Astrocyte of the hippocampus (primary cell): ENCODE measurements at regions not wholly inside any gene's neighbourhood (a gene's known extent, or its start where the extent isn't known, plus 50 kb on each side); places are given as distances from the start of the nearest gene placed in this dataset.

ENCODE experiments used
- DNase-seq: peaks from one replicate; pipeline ENCODE4 v3.0.0; 2011; ENCODE audit warnings: low read depth, low spot score

DNA sequence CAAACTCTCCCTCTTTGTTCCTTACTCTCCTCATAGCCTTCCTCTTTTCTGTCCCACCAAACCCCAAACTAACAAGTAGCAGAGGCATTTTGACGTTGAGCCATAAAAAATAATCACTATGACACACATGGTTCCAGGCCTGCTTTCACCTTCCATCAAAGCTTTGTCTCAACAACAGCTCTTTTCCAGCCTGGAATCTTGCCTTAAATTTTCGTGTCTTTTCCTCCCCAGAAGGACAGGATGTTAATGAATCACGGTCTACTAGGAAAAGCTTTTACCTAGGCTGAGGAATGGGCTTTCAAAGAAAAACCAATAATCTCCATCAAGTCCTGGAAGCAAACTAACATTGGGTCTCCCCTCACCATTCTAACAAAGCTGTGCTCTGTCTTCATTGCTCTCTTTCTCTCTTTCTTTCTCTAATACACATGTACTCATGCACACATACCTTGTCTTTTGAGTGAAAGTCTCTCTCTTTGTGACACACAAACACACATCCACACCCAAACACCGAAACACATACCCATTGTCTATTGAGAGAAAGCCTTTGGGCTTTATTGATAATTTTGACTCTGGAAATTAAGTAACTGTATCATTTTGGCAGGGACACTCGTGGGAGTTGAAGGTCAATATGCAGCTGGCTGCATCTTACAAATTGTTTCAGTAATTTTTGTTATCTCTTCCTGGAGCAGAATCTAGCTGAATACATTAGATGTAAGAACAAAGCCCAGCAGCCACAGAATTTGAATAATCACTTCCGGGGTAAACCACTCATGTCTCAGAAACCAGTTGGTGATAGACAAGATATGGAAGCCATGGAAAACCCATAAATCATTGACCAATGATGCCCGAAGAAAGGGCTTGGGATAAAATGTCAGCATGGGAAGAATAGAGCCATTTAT lies 107.4 kb upstream of the SLC4A7 start:
- DNase-seq = peak; percentile 50

DNA sequence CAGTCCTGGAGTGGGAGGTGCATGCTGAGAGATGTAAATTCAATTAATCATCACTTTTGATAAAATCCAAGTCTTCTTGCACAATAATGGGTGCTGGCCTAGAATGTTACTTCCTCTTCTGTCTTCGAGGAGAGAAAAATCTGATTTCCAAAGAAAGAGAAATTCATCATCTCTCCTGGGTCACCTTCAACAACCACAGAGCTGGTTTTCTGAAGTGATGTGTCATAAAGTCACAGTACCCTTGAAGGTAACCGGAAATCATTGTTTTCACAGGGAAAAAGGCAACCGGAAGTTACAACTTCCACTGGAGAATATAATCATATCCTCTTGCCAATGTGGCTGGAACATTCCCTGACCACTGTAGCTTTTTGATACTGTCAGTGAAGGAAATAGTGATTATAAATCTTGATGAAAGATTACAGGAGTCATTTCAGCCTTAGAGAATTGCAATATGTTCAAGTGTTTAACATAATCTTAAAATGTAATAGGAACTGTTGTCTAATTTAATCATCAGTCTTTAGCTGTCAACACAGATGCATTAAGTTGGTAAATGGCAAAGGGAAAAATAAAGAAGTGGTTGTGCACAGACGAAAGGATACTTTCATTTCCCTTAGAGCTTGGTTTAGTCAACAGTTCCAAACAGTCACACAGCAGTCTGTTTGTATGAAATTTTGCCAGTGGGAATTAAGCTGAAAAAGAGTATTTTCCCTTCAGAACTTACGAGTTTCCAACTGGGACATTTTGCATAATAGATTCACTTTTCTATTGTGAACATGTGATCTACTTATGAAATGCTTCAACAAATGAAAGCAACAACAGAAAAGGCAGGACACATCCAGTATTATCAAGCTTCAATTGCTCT lies 106.5 kb upstream of the SLC4A7 start:
- no peak for DNase-seq

DNA sequence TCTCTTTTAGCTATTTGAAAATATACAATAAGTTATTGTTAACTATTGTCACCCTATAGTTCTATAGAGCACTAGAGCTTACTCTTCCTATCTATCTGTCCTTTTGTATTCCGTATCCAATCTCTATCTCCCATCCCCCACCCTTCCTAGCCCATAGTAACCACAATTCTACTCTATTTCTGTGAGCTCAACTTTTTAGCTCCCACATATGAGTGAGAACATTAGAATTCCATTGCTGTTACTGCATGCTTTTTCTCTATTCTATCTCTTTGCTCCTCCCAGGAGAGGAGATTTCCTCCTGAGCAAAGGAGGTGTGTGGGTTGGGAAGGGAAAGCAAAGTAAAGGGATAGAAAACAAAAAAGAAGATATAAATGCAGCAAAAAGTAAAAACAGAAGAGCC lies 105.6 kb upstream of the SLC4A7 start:
- peak; percentile 59 for DNase-seq

DNA sequence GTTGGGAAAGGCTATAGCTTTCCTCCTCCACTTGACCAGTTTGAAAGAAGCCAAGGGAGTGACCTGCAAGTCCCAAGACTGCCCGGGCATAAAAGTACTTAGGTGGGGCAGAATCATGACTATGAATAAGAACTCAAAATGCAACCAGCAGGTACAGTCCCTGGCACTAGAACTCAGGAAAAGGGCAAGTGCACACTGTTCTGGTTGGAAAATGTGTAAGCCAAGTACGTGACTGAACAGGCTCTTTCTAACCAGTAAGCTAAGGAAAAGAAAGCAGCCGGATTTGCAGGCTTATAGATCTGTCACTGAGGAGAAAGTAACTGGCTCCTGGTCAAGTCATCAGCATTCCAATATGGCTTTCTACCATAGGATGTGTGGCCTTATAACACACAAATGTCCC lies 101.2 kb upstream of the SLC4A7 start:
- DNase-seq = no peak

DNA sequence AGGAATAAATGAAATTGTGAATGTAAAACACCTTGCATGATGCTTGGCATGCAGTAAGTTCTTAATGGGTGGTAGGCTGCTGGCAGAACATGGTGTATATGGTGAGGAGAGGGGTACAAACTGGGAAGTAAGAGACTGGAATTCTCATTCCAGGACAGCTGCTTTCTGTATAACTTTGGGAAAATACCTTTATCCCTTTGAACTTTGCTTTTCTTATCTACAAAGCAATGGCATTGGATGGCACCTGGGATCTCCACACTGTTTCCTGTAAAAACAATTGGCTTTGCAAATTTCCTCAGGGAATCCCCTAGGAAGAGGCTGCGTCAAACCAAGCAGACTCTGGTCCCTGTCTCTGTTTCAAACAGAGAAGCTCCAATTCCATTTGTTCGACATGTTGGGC lies 100.7 kb upstream of the SLC4A7 start:
- DNase-seq = no peak

DNA sequence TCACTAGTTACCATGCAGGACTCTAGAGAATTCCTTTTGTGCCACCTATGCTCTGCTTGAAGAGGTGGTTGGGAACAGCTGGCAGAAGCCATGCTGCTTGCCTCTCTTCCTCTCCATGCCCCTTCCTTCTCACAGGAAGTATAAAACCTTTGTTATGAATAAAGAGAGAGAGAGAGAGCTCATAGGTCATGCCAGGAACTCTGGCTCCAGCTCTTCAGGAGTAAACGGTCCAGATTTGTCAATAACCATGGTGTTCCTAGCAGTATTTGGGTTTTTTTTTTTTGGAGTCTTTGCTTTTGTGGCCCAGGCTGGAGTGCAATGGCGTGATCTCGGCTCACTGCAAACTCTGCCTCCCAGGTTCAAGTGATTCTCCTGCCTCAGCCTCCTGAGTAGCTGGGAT lies 97.7 kb upstream of the SLC4A7 start:
- DNase-seq = no peak

DNA sequence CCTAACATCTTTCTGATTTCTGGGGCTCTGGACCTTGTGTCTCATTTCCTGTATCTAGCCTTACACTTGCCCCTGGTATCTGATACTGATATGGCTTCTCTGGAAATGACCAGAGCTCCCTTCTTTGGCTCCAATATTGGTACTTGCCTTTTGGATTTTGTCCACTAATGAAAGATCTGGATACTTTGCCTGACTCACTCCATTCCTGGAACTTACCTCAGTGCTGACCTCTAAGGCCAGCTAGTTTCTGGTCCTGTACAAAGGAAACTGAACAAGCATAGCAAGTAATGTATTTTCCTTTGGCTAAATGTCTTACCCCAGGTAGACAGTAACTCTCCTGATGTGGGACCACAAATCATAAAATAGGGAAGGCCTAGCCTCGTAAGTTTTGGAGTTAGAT lies 93.8 kb upstream of the SLC4A7 start:
- no peak for DNase-seq

DNA sequence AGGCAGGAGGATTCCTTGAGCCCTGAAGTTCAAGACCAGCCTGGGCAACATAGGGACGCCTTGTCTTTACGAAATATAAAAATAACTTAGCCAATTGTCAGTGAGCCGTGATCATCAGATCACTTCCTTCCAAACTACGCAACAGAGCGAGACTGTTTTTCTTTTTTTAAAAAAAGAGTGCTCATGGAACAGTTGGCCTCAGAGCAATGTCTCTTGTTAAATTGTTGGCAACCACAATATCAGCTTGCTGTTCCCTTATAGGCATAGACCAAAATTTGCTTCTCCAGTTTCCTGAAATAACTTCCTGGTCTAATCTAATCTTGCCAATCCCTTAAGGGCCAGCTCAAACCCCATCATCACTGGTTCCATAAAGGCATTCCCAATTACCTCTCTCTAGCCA lies 93.3 kb upstream of the SLC4A7 start:
- no peak for DNase-seq

DNA sequence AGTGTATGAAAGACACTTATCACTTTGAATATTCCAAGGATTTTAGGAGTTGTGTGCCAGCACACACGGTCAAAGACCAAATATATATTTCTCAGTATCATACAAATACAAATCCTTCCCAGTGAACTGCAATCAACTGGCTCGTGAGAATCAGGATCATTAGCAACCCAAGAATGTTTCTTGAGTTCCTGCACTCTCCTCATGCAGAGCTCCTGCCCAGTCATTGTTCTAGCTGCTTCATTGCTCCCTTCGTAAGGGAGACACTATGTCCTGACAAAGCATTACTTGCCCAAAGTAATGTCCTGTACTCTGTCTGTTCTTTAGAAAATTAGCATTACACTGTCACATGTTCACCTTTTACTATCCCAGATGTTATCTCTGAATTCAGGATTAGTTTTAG lies 92.0 kb upstream of the SLC4A7 start:
- no peak for DNase-seq

DNA sequence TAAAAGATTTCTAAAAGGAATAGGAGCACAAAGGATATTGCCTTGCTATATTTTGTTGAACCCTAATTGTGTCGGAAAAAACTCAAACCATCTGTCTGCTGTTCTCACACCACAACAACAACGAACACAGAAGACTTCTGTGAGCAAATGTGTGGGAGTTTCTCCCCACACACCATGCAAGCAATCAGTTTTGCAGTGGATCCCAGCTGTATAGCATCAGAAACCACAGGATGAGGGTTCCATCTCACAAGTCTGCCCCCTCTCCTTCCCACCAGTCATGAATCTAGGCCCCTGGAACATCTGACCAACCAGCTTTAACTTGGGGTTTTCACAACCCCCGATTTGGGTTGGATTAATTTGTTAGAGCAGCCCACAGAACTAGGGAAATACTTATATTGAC lies 91.3 kb upstream of the SLC4A7 start:
- no peak for DNase-seq

DNA sequence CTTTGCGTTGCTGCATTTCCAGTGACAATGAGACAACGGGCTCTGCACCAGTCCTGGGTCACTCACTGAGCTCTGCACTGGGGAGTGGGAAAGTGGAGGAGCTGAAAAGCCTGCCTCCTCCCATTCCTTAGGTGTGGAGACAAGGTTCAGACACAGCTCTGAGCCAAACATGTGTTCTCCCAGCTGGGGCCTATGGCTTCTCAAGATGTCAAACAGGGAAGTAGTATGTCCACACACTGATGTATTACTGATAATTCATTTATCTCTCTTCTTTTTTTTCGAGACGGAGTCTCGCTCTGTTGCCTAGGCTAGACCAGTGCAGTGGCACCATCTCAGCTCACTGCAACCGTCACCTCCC lies 90.2 kb upstream of the SLC4A7 start:
- DNase-seq = no peak

DNA sequence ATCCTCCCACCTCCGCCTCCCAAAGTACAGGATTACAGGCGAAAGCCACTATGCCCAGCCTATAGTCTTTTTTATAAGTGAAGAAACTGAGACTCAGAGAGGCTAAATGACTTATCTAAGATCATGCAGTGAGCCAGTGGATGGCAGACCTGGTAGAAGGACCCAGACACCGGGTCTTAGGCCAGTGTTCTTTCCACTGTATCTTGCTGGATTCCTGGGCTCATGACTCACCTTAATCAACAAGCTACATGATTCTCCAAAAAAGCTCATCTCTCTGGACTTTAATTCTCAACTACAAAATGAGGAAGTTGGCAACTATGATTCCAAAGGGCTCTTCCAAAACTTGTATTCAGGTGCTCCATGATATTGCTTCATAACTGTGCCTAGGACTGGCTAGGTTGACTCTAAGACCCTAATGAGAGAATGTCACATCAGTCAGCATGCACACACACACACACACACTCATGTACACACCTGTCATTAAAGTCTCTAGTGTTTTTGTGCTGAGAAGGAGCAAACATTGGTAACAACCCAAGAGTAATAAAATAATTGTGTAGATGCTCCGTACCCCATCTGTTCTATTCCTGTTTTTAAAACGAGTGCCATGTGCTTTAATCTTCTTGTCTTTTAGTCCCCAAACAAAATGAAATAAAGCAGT lies 89.7 kb upstream of the SLC4A7 start:
- DNase-seq = no peak

DNA sequence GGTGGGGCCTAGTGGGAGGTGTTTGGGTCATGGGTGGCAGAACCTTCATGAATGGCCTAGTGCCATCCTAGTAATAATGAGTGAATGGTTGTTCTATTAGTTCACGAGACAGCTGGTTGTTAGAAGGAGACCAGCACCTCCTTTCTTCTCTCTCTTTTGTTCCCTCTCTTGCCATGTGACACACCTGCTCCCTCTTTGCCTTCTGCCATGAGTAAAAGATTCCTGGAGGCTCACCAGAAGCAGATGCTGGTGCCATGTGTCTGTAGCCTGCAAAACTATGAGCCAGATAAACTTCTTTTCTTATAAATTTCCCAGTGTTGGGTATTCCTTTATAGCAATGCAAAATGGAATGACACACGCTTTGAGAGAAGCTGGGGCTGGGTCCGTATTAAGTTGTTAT lies 89.0 kb upstream of the SLC4A7 start:
- no peak for DNase-seq

DNA sequence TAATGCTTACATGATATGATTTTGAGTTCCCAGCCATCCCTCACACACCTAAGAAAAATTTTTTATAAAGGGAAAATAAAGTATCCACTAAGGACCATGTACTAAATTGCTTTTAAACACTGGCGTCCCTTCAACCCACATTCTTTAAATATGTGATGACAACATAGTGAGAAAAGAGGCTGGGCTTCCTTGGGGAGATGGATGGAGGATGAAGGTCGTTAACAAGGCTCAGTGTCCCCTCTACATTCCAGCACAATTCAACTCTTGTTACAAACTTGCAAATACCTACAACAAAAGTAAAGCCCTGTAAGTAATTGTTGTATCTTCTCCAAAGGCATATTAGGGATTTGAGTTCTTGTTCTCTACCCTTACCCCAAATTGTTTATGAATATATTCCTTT lies 87.2 kb upstream of the SLC4A7 start:
- DNase-seq = no peak

DNA sequence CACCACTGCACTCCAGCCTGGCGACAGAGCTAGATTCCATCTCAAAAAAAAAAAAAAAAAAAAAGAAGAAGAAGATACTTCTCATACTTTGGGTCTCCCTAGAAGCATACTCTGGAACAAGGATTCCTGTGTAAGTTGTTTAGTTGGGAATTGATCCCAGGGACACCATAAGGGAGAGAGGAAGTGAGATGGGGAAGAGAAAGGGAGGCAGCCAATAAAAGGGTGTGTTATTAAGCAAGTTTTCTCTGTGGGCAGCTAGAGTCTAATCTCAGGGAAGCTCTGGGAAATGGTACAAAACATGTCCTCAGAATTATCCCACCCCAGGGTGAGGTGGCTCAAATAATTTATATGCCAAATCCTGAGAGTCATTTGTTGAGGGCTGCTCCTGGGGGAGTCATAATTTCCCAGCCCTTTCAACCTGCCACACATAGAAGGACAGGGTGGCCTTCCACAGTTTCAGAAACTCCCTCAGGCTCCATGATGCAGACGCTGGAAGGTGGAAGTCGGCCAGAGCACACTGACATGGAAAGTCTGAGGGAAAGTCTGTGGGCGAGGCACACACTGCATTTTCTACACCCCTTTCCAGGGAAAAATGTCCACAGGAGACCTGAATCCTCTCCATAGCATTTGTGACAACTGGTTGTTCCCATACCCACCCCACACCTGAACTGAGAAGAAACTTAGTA lies 86.4 kb upstream of the SLC4A7 start:
- DNase-seq = no peak

DNA sequence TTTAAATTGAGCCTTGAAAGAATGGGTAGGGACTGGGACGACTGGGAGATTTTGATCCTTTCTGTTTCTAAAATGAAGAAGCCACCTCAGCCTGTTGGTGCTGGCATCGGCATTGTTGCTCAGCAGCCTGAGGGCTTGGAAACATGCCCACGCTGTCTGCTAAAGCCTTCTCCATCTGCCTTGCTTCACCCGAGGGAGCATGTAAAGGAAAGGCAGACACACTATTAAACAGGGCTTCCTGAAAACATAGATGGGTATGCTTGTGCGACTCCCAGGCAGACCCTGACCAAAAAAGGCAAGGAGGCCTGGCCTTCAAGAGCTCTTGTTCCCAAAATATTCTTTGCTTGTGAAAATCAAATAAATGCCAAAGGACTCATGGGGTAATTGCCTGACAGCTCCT lies 84.2 kb upstream of the SLC4A7 start:
- peak; percentile 72 for DNase-seq

DNA sequence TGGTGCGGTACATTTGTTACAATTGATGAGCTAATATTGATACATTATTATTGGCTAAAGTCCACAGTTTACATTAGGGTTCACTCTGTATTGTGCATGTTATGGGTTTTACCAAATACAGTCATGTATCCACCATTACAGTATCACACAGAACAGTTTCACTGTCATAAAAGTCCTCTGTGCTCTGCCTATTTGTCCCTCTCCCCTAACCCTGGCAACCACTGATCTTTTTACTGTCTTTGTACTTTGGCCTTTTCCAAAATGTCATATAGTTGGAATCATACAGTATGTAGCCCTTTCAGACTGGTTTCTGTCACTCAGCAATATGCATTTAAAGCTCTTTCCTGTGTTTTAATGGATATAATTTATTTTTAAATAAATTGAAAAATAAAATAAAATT lies 83.1 kb upstream of the SLC4A7 start:
- no peak for DNase-seq

DNA sequence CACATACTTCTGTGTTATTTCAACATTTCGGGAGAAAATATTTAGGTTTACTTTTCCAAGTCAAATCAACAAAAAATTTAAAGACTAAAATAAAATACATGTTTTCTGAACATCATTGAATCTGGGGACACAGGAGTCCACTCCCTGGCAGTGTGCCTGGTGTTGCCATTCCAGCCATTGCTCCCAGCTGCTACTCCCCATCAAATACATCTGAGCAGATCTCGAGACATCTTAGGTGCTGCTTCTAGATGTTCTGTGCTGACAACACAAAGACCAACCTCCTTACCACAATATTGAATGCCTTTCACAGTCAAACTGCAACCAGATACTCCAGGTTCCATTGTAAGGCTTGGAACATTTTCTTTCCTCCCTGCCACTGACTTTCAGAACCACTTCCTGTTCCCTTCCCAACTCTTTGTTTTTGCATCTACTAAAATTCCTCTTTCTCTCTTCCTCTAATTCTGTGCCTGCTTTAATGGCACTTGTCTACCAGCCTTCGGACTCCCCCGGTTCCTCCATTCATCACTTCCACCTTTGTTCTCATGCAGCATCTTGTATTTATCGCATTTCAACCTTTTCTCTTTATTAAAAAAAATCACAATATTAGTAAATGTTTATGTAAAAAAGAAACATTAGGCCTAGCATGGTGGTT lies 81.1 kb upstream of the SLC4A7 start:
- no peak for DNase-seq

DNA sequence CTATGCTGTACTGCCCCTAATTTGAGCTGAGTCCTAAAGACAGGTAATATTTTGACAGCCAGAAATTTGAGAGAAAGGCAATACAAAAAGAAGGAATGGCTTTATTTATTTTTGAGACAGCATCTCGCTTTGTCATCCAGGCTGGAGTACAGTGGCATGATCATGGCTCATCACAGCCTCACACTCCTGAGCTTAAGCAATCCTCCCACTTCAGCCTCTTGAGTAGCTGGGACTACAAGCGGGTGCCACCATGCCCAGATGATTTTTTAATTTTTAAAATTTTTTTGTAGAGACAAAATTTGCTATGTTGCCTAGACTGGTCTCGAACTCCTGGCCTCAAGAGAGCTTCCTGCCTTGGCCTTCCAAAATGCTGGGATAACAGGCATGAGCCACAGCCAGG lies 77.4 kb upstream of the SLC4A7 start:
- no peak for DNase-seq

DNA sequence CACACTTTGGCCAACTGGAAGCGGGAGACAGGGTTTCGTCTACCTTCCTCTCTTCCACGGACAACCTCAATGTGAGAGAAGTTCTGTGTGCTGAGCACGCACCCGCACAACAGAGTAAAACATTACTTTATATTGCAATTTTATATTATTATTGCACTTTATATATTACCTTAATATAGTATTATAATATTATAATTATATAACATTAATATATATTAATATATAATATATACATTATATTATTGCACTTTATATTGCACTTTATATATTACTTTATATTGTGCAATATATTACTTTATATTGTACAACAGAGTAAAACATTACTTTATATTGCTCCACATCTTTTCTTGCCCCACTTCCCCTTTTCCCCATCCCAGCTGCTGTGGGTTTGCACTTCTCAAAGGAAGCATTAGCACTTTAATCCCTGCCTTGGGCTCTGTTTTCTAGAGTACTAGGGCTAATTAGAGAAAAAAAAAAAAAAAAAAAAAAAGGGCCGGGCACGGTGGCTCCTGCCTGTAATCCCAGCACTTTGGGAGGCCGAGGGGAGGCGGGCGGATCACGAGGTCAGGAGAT lies 76.4 kb upstream of the SLC4A7 start:
- no peak for DNase-seq

DNA sequence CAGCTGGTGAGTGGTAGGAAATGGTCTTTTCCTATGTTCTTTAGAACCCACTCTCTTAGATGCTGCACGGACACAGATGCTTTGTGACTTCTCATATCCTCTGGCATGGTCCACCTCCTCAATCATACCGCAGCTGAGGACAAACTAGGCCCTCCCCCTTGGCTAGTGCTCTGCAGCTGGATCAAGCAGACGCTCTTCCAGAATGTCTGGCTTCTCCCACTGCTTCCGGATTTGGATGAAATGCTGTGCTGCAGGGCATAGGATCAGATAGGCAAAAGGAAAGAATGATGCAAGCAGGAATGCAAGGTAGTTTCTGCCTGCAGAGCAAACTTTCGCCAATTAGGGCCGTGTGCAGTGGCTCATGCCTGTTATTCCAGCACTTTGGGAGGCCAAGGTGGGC lies 75.7 kb upstream of the SLC4A7 start:
- DNase-seq = no peak
